Thymus (tissue), 11 donors: ENCODE measurements at regions not wholly inside any gene's neighbourhood (a gene's known extent, or its start where the extent isn't known, plus 50 kb on each side); places are given as distances from the start of the nearest gene placed in this dataset.

Experiments
- DNase-seq, 9 donors: peaks; one replicate each; pipeline ENCODE4 v3.0.0-alpha.2; 2013; ENCODE audit warnings: low spot score in 9 of 9, low read depth in 6 of 9, missing footprints in 1 of 9
- H3K27ac ChIP-seq, 2 donors: one replicate each; pipeline ENCODE4 v1.5.1; 2013; ENCODE audit warnings: control low read depth in 1 of 2, low read depth in 1 of 2, low read length in 1 of 2, mild to moderate bottlenecking in 1 of 2, moderate library complexity in 1 of 2
- H3K27me3 ChIP-seq, 2 donors: one replicate each; pipeline ENCODE4 v1.5.1; 2013; ENCODE audit warnings: low read length in 1 of 2; ENCODE audit not compliant: control insufficient read depth in 2 of 2, insufficient read depth in 1 of 2
- H3K36me3 ChIP-seq, 2 donors: one replicate each; pipeline ENCODE4 v1.5.1; 2013; ENCODE audit warnings: low read length in 1 of 2, mild to moderate bottlenecking in 1 of 2, moderate library complexity in 1 of 2; ENCODE audit not compliant: control insufficient read depth in 2 of 2, insufficient read depth in 2 of 2
- H3K4me1 ChIP-seq, 2 donors: one replicate each; pipeline ENCODE4 v1.5.1; 2013; ENCODE audit warnings: low read length in 2 of 2; ENCODE audit not compliant: control insufficient read depth in 2 of 2, insufficient read depth in 2 of 2
- H3K4me3 ChIP-seq, 2 donors: one replicate each; pipeline ENCODE4 v1.5.1; 2013; ENCODE audit warnings: low read length in 2 of 2, control low read depth in 1 of 2, mild to moderate bottlenecking in 1 of 2
- H3K9me3 ChIP-seq, 2 donors: one replicate each; pipeline ENCODE4 v1.5.1; 2013; ENCODE audit warnings: low read length in 1 of 2, mild to moderate bottlenecking in 1 of 2; ENCODE audit not compliant: control insufficient read depth in 2 of 2, insufficient read depth in 1 of 2
- WGBS: extraction: QIAGEN DNeasy Blood & Tissue Kit; methylation state at CpG from one replicate; pipeline ENCODE4 v1.1.7; 2013; 5-methylcytosine and 5-hydroxymethylcytosine counted together
- donor health status: healthy.

DNA sequence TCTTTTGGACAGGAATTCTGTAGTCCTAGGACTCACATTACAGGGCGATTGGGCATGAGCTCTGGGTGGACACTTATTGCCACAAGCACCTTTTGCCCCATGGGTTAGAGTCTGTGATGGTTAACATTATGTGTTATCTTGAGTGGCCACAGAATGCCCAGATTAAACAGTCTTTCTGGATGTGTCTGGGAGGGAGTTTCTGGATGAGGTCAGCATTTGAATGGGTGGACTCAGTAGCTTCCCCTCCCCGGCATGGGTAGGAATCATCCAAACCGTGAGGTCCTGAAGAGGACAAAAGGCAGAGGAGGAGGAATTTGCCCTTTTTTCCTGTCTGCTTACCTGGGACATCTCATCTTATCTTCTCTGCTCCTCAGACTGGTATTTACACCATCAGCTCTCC, 85.6 kb downstream of the BMP4 start:
- 92% methylated on average over 3 of the region's 3 CpGs for WGBS
- Histone ChIP-seq H3K27ac (no peak overlapping the region), H3K9me3 (no peaks in the 10 kb centered on the region), H3K27me3 (no peaks in the 10 kb centered on the region), H3K4me1 (no peaks in the 10 kb centered on the region), H3K4me3 (no peak overlapping the region), H3K36me3 (no peaks in the 10 kb centered on the region)
- DNase-seq, result no peak

GRCh38 chr14:53865711-53866110, 90.9 kb downstream of the BMP4 start:
- Histone ChIP-seq H3K27me3 (no peaks in the 10 kb centered on the region), H3K4me3 (no peak overlapping the region), H3K9me3 (no peaks in the 10 kb centered on the region), H3K4me1 (no peaks in the 10 kb centered on the region), H3K36me3 (no peaks in the 10 kb centered on the region), H3K27ac (no peak overlapping the region)
- WGBS, result 63% methylated on average over 2 of the region's 2 CpGs
- DNase-seq, result no peak

- Histone ChIP-seq H3K9me3 (no peaks in the 10 kb centered on the region), H3K4me3 (no peak overlapping the region), H3K4me1 (no peaks in the 10 kb centered on the region), H3K27me3 (no peaks in the 10 kb centered on the region), H3K27ac (no peak overlapping the region), H3K36me3 (no peaks in the 10 kb centered on the region)
- DNase-seq, result no peak
- WGBS, result 91% methylated on average over 5 of the region's 5 CpGs
These were observed 94.8 kb downstream of the BMP4 start for GRCh38 chr14:53861781-53862180.

- no peaks in the 10 kb centered on the region for H3K4me1 ChIP-seq
- no peak overlapping the region for H3K27ac ChIP-seq
- no peak overlapping the region for H3K4me3 ChIP-seq
- no peak for DNase-seq
- H3K27me3 ChIP-seq, result no peaks in the 10 kb centered on the region
- H3K9me3 ChIP-seq, result no peaks in the 10 kb centered on the region
- 79% methylated on average over 1 of the region's 1 CpG for WGBS
- H3K36me3 ChIP-seq, result no peaks in the 10 kb centered on the region
These were observed 98.3 kb downstream of the BMP4 start for GRCh38 chr14:53858345-53858684.

DNA sequence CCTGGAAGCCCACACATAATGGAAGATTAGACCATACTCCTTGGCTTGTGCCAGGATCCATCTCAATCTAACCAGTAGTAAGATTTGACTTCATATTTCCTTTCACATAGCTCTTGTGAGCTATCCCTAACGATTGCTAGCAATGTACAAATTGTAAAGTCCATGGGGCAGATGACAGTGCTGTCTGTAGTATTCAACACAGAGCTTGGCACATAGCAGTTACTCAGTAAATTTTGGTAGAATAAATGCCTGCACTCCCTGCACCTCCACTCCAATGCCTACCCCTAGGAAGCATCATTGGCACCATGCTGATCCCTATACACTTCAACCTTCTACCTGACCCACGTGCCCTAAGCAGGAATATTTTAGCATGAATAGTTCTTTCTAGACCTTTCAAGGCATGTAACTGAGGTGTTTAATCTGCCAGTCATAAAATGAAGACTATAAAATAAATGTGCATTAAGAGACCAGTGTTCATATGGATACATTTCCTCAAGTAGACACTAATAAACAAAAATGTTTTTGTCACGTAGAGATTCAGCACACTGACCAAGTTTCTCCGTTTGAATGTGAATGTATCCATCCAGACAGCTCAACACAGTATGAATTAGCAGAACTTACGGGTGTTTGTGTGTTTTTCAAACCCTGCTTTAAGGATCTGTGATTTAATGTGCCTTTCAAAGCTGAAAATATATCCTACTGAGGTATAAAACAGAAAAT, 98.8 kb downstream of the BMP4 start:
- no peaks in the 10 kb centered on the region for H3K27me3 ChIP-seq
- no peaks in the 10 kb centered on the region for H3K36me3 ChIP-seq
- no peaks in the 10 kb centered on the region for H3K4me1 ChIP-seq
- H3K27ac ChIP-seq, result no peak overlapping the region
- no peak for DNase-seq
- H3K4me3 ChIP-seq, result no peak overlapping the region
- H3K9me3 ChIP-seq, result no peaks in the 10 kb centered on the region
- 84% methylated on average over 5 of the region's 5 CpGs for WGBS

DNA sequence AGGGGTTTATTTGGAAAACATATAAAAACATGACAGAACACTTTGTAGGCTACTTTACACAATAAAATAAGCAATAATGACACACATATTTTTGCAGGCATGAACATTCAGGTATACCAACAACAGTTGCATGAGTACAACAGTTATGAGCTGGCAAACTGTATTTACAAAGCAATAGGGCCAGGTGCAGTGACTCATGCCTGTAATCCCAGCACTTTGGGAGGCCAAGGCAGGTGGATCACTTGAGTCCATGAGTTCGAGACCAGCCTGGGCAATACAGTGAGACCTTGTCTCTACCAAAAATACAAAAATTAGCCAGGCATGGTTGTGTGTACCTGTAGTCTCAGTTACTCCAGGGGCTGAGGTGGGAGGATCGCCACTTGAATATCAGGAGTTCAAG, 101.1 kb downstream of the BMP4 start:
- WGBS, result 64% methylated on average over 2 of the region's 2 CpGs
- Histone ChIP-seq H3K4me3 (no peak overlapping the region), H3K4me1 (no peaks in the 10 kb centered on the region), H3K27ac (no peak overlapping the region), H3K36me3 (no peaks in the 10 kb centered on the region), H3K27me3 (no peaks in the 10 kb centered on the region), H3K9me3 (no peaks in the 10 kb centered on the region)
- DNase-seq, result no peak

- no peaks in the 10 kb centered on the region for H3K27me3 ChIP-seq
- no peak overlapping the region for H3K27ac ChIP-seq
- DNase-seq, result no peak
These were observed 101.5 kb downstream of the BMP4 start for GRCh38 chr14:53855127-53855526.

DNA sequence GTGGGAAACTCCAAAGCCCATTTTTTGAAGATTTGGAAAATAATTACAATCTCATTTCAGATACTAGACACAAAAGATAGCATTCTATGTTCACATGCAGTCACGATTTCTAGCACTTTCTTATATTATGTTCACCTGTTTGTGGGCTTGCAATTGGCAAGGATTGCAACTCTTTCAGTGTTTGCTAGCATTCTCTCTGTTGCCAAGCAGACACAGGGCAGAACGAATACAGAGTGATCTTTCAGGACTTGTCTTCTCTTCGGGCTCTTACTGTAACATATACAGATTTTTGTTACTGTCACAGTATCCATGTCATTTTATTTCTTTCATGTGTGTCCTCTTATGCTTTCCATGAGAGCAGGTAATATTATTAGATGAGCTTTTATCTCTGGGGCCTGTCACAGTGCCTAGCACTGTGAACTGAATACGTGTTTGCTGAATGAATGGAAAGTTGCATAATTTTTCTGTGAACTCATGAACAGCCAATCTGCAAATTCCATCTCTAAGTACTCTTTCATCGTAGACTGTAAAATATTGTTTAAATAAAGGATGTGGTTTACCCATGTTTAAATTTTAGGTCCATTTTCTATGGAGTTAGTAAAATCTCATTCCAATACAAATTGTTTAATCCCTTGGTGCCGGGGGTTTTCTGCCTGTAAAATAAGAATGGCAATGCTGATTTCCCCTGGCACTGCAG, 105.1 kb downstream of the BMP4 start:
- Histone ChIP-seq H3K4me3 (no peak overlapping the region), H3K9me3 (no peaks in the 10 kb centered on the region), H3K27me3 (no peaks in the 10 kb centered on the region), H3K36me3 (no peaks in the 10 kb centered on the region), H3K27ac (no peak overlapping the region), H3K4me1 (no peaks in the 10 kb centered on the region)
- no peak for DNase-seq
- WGBS, result 93% methylated on average over 6 of the region's 6 CpGs

More at GRCh38 chr14:53855127-53855526, 101.5 kb downstream of the BMP4 start:
- Histone ChIP-seq H3K36me3 (no peaks in the 10 kb centered on the region), H3K4me1 (no peaks in the 10 kb centered on the region), H3K9me3 (no peaks in the 10 kb centered on the region), H3K4me3 (no peak overlapping the region)

DNA sequence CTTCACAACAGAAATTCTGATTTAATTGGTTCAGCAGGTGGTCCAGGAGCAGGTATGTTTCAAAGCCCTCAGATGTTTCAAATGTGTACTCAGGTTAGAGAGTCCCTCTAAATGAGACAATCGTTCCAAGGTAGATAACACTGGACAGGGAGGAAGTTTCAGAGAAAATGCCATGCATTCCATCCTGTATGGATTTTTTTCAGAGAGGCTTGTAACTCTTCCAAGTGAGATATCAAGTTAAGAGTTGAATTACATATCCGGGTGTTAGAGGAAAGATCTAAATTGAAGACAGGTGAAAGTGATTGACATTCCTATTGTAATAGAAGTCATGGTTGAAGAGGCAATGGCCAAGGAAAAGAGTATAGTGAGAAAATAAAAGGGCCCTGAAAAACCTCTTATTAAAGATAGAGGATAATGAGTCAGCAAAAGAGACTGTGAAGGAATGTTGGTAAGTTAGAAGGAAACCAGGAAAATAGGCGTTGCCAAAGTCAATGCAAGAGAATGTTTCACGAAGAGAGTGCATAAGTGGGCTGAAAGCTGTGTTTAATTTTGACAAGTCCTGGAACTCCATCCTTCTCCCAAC, 105.8 kb downstream of the BMP4 start:
- no peak overlapping the region for H3K27ac ChIP-seq
- no peaks in the 10 kb centered on the region for H3K36me3 ChIP-seq
- H3K27me3 ChIP-seq, result no peaks in the 10 kb centered on the region
- DNase-seq, result no peak
- H3K9me3 ChIP-seq, result no peaks in the 10 kb centered on the region
- 84% methylated on average over 4 of the region's 4 CpGs for WGBS
- no peaks in the 10 kb centered on the region for H3K4me1 ChIP-seq
- H3K4me3 ChIP-seq, result no peak overlapping the region
